SK-N-SH (cell line): ENCODE measurements at regions not wholly inside any gene's neighbourhood (a gene's known extent, or its start where the extent isn't known, plus 50 kb on each side); places are given as distances from the start of the nearest gene placed in this dataset.

Experiments
- CTCF ChIP-seq: fragments of 200-600 bp; sonication (generic); IDR thresholded peaks from 2 replicates; pipeline ENCODE4 v1.6.1; 2017; ENCODE audit warnings: antibody characterized with exemption, mild to moderate bottlenecking, moderate library complexity
- ELF1 ChIP-seq: IDR thresholded peaks from 2 replicates; pipeline ENCODE4 v1.4.0; 2012
- EP300 ChIP-seq, 2 experiments: IDR thresholded peaks; 2 replicates each; pipeline versions ENCODE4 v1.4.0 to v1.6.1; 2012; ENCODE audit warnings: borderline replicate concordance in 1 of 2, low read depth in 1 of 2, low read length in 1 of 2
- IRF3 ChIP-seq: fragments of 150-350 bp; IDR thresholded peaks from 2 replicates; pipeline ENCODE4 v1.6.1; 2016; ENCODE audit warnings: mild to moderate bottlenecking, low read depth, low read length
- NFIC ChIP-seq: IDR thresholded peaks from 2 replicates; pipeline ENCODE4 v1.4.0; 2012; ENCODE audit warnings: borderline replicate concordance
- NRF1 ChIP-seq: IDR thresholded peaks from 2 replicates; pipeline ENCODE4 v1.6.1; 2012; ENCODE audit warnings: low read depth, mild to moderate bottlenecking, low read length
- RAD21 ChIP-seq: IDR thresholded peaks from 2 replicates; pipeline ENCODE4 v1.6.1; 2012; ENCODE audit warnings: mild to moderate bottlenecking, low read length
- RCOR1 ChIP-seq: fragments of 150-350 bp; IDR thresholded peaks from 2 replicates; pipeline ENCODE4 v1.6.1; 2017; ENCODE audit warnings: antibody characterized with exemption, low read length
- REST ChIP-seq: IDR thresholded peaks from 2 replicates; pipeline ENCODE4 v1.6.1; 2012; ENCODE audit warnings: mild to moderate bottlenecking, low read depth, low read length, moderate library complexity
- RFX5 ChIP-seq: IDR thresholded peaks from 2 replicates; pipeline ENCODE4 v1.6.1; 2012; ENCODE audit warnings: mild to moderate bottlenecking, improper control_type of control experiment, low read length
- SIN3A ChIP-seq: IDR thresholded peaks from 2 replicates; pipeline ENCODE4 v1.6.1; 2012; ENCODE audit warnings: low read depth, mild to moderate bottlenecking, low read length, moderate library complexity, borderline replicate concordance
- TAF1 ChIP-seq: IDR thresholded peaks from 2 replicates; pipeline ENCODE4 v1.6.1; 2012; ENCODE audit warnings: low read depth, mild to moderate bottlenecking, low read length, moderate library complexity, borderline replicate concordance
- TEAD4 ChIP-seq: IDR thresholded peaks from 2 replicates; pipeline ENCODE4 v1.4.0; 2012; ENCODE audit warnings: mild to moderate bottlenecking, borderline replicate concordance; ENCODE audit not compliant: insufficient read depth
- USF2 ChIP-seq: fragments of 150-350 bp; IDR thresholded peaks from 2 replicates; pipeline ENCODE4 v1.6.1; 2017; ENCODE audit warnings: antibody characterized with exemption, low read length, low read depth, borderline replicate concordance

GRCh38 chr6:72561629-72562028, 60.2 kb upstream of the KCNQ5 start:
- TF ChIP-seq RAD21 (no peak), RCOR1 (no peak), CTCF (no peak), NFIC (no peak), RFX5 (no peak), SIN3A (no peak), USF2 (no peak), TAF1 (no peak), NRF1 (no peak), REST (no peak), TEAD4 (no peak), IRF3 (no peak), EP300 (IDR thresholded peaks at IDR 0.05; ENCODE audit: borderline replicate concordance in 1 of 2, low read depth in 1 of 2, low read length in 1 of 2) (no peak), ELF1 (no peak)
